Middle frontal gyrus (tissue), 1 donor: ENCODE measurements at regions not wholly inside any gene's neighbourhood (a gene's known extent, or its start where the extent isn't known, plus 50 kb on each side); places are given as distances from the start of the nearest gene placed in this dataset.
"Not testable (repeated sequence)": the region's sequence is repeated elsewhere in the genome, so short reads cannot be mapped to it uniquely, and the experiment has no call there.

Experiments
- DNase-seq: peaks from one replicate; pipeline ENCODE4 v3.0.0-alpha.2; 2015; ENCODE audit warnings: low spot score; ENCODE audit errors: extremely low spot score

DNA sequence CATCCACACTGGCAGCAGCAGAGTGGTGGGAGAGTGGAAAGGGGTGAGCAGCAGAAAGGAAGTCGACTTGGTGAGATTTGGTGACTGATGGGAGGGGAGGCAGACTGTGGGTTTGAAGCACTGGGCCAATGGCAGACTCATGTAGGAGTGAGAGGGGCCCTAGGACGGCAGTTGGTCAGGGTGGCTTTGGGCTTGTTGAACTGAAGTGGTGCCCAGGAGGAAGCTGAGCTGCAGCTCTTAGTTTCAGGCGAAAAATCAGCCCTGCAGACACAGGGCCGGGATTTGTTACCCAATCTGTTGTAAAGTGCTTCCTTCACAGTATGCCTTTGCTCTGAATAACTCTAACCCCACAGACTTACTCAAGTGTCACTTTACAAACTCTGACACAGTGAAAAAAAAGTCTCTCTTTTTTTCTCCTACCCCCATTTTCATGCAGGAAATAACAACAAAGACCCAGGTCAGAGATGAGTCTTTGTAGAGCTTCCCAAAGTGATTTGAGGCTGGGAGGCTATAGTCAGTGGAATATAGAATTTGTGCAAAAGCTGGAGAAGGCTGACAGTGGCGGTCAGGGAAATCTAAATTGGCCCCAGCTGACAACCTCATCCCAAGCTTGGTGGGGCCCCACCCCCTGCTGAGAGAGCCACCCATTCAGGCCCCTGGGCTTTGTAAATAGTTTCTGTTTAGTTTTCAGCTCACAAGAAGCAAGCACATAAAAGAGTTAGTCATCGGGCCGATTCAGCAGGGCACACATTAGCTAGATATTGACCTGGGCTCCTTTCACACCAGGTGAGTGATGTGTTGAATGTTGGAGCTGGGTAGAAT lies 226.9 kb downstream of the VAPA start:
- DNase-seq, result no peak

GRCh38 chr18:10141559-10141958 lies 227.7 kb downstream of the VAPA start:
- no peak for DNase-seq

GRCh38 chr18:10142056-10142455 lies 228.2 kb downstream of the VAPA start:
- DNase-seq, result no peak

DNA sequence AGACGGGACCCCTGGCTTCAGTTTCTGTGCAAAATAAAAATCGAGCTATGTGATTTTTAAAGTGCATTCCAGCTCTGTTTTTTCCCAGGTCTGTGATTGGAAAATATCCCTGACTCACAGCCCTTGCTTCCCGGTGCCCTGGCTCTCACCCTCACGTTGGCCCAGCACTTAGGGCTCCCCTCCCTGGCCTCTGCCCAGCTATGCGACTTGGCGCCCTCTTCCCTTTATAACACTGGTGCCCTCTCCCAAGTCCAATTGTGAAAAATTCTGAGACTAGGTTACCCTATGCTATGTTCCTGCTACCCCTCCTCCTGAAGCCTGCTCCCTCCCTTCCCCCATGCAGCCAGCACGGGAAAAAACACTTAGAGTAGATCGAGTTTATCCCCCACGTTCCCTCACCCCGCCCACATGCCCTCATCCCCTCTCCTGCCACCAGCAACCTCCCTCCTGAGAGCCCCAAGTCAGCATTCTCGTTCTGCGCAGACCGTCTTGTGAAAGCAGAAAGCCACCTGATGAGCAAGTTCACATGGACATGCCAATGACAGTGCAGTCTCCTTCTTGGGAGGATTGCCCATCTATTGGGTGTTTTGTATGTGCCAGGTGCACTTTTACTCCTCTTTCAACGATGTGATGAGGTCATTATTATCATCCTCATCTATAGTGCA lies 228.8 kb downstream of the VAPA start:
- DNase-seq, result no peak

GRCh38 chr18:10143596-10143995 lies 229.8 kb downstream of the VAPA start:
- DNase-seq, result no peak

GRCh38 chr18:10145546-10145945 lies 231.7 kb downstream of the VAPA start:
- DNase-seq, result no peak

DNA sequence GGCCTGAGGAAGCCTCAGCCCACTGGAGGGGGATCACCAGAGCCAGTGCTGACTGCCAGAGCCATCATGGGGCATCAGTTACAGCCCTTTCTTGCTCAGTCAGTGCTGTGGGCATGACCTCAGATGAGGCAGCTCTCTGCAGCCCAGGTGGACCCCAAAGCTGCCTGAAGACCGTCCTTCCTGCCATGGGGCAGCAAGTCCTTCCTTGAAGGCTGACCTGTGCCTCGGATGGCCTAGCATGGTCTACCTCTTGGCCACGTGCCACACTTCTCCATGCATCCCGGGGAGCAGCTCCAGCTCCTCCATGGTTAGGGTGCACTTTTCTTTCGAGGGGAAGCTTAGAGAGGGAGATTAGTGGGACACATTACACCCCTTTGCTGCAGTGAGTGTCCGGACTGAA lies 233.4 kb downstream of the VAPA start:
- DNase-seq, result no peak

GRCh38 chr18:10147752-10148151 lies 233.9 kb downstream of the VAPA start:
- DNase-seq, result no peak

DNA sequence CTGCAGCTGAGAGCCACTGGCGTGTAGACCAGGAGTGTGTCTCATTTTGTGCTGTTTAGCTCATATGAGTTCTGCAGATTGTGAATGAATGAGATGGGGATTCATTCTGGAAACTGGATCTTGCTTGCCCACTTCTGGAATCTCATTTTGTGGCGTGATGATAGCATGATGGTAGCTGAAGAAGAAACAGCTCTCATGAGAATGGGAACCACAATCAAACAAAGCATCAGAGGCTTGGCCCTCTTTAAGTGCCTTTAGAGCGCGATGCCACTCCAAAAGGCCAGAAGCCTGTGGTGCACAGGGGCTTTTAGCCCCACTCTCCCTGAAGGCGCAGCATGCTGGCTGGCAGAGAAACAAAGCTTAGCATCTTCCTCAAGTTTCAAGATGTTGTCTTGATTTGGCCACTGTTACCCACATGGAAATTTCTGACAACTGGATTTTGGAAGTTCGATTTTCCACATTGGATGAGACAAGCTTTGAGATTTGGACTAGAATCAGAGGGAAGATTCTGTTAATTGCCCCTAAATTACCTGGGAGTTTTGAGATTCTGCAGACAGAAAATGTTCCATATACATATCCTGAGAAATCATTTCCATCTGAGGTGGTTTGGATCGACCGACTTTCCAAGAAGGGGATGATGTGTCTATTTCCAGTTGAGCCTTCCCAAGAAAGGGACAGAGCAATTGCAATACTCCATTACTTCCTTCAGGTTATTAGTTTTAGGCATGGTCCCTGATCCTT lies 234.5 kb downstream of the VAPA start:
- DNase-seq, result no peak

- DNase-seq, result no peak
Measured at GRCh38 chr18:10149768-10150556, 236.1 kb downstream of the VAPA start.

- DNase-seq, result not testable (repeated sequence)
Measured at GRCh38 chr18:10150576-10150975, 236.8 kb downstream of the VAPA start.

DNA sequence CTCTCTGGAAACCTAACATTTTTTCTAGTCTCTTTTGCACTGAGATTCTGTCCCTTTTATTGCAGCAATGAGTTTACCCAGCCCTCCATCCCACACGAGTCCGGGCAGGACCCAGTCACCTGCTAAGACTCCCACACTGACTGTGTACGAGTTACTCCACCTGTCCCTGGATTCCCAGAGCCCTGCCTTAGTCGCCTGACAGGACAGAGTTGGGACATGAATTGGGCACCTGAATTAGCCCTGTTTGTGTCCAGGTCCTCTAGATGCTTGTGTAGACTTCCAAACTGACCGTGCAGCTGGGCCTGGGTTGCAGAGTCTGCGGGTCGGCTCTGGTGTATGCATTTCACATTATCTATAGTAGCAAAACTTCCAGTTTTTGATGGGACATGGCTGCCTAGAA lies 238.7 kb downstream of the VAPA start:
- no peak for DNase-seq

DNA sequence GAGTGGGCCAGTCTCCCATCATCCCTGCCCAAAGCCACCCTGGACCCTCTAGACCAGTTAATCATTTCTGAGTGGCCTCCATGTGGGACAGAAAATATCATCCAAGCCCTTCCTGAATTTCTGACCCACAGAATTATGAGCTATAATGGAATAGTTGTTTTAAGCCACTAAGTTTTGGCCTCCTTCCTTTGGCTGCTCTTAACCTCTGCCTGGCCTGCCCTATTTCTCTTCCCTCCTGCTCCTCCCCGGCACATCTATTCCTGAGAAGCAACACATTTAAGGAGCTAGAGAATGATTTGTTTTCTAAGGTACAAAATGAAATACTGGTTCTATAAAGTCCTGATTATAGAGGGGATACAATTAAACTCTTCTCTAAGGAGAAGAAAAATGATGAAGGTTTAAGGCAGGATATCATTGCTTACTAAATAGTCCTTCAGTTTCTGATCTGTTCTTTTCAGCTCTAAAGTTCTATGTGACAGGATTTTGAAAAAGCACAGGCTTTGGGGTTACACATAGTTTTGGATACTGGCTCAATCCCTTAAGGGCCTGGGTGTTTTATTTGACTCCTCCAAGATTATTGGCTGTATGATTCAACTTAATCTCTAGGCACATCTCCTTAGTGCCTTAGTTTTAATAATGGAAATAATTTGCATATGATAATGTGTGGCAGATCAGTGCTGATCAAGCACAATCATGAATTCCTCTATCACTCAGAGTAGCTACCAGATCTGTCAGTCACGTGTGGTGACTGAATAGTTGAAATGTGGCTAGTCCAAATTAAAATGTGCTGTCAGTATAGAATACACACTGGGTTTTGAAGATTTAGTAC lies 240.3 kb downstream of the VAPA start:
- DNase-seq, result no peak

- DNase-seq, result no peak
Measured at GRCh38 chr18:10157706-10158105, 243.9 kb downstream of the VAPA start.

GRCh38 chr18:10160251-10160650 lies 246.4 kb downstream of the VAPA start:
- no peak for DNase-seq

DNA sequence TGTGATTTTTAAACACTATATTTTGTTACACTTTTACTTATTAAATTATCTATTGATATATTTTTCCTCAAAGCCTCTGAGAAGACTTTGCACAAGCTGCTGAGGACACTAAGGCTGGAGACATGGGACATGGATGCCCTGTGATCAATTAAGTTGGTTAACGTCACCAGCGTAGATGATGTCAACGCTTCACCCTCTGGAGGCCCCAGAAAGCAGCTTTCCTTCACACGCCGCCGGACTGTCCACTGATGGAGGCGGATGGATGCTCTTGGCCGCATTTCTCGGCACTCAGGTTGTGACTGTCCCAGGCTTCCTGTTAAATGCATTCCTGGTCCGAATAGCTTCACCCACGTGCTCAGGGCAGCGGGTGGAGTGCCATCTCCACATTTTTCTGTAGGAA lies 247.5 kb downstream of the VAPA start:
- no peak for DNase-seq

DNA sequence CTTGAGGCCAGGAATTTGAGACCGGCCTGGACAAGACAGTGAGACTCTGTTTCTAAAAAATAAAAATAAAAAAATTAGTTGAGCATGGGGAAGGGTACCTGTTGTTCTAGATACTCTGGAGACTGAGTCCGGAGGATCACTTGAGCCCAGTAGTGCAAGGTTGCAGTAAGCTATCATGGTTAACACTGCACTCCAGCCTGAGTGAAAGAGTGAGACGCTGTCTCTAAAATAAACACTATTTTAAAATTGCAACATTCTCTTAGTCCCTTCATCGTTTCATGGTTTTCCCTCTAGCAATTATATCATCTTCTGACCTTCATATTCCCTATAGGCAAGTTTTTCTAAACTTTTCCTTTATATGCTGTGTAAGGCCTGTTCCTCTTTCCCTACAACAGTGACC lies 248.5 kb downstream of the VAPA start:
- no peak for DNase-seq

DNA sequence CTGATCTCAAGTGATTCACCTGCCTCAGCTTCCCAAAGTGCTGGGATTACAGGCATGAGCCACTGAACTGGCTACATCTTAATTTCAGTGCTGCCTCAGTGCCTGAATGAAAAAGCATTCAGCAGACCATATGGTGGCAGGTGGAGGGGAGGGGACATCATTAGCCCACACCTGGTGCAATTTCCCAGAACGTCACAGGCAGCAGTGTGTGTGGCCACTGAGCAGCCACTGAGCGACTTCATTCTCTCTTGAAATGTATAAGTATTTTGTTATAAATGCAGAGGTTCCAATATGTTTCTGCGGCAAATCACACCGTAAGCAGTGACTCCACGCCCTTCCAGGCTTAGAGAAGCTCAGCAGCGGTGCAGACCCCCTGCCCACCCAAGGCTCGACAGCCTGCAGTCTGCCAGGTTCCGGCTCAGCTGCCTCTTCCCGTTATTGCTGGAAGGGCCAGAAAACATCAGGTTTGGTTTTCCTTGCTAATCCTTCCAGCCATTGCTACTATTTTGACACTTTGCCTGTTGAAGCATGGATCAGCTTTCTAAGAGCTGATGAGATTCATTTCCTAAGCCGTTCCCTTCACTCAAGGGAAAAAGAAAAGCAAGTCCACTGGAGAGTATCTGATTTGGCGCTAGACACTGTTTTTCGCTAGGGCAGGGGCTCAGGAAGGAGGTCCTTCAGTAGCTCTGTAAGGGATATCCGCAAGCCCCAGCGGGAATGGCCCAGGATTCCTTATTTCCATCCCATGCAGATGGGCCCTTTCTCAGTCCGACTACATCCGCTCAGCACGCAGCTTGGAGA lies 250.7 kb downstream of the VAPA start:
- DNase-seq, result no peak

- no peak for DNase-seq
Measured at GRCh38 chr18:10166164-10166807, 252.5 kb downstream of the VAPA start.
